H9 (cell line): ENCODE measurements at regions not wholly inside any gene's neighbourhood (a gene's known extent, or its start where the extent isn't known, plus 50 kb on each side); places are given as distances from the start of the nearest gene placed in this dataset.
"Not testable (repeated sequence)": the region's sequence is repeated elsewhere in the genome, so short reads cannot be mapped to it uniquely, and the experiment has no call there.

Source experiments
- DNase-seq: peaks from one replicate; pipeline ENCODE4 v3.0.0-alpha.2; 2017
- H2AFZ ChIP-seq: one replicate; pipeline ENCODE4 v1.6.1; 2013; ENCODE audit warnings: mild to moderate bottlenecking, low read length, control low read depth, moderate library complexity
- H2AK5ac ChIP-seq: 2 replicates; pipeline ENCODE4 v1.6.1; 2013; ENCODE audit warnings: low read length, control low read depth, mixed read lengths; ENCODE audit not compliant: insufficient read length
- H2BK120ac ChIP-seq: one replicate; pipeline ENCODE4 v1.6.1; 2013; ENCODE audit warnings: low read depth, mild to moderate bottlenecking, low read length, control low read depth, inconsistent platforms; ENCODE audit not compliant: poor library complexity, severe bottlenecking
- H2BK12ac ChIP-seq: 2 replicates; pipeline ENCODE4 v1.6.1; 2013; ENCODE audit warnings: low read length, control low read depth, mixed read lengths, low read depth; ENCODE audit not compliant: insufficient read length
- H2BK15ac ChIP-seq: 2 replicates; pipeline ENCODE4 v1.6.1; 2013; ENCODE audit warnings: low read depth, low read length, control low read depth
- H2BK20ac ChIP-seq: one replicate; pipeline ENCODE4 v1.6.1; 2013; ENCODE audit warnings: low read depth, mild to moderate bottlenecking, low read length, control low read depth, inconsistent platforms; ENCODE audit not compliant: poor library complexity, severe bottlenecking
- H2BK5ac ChIP-seq: 2 replicates; pipeline ENCODE4 v1.6.1; 2013; ENCODE audit warnings: low read length, control low read depth, mixed read lengths; ENCODE audit not compliant: insufficient read length
- H3K14ac ChIP-seq: 2 replicates; pipeline ENCODE4 v1.6.1; 2013; ENCODE audit warnings: low read length, control low read depth; ENCODE audit not compliant: insufficient read depth
- H3K18ac ChIP-seq: 2 replicates; pipeline ENCODE4 v1.6.1; 2013; ENCODE audit warnings: low read depth, mild to moderate bottlenecking, mixed read lengths, low read length, control low read depth; ENCODE audit not compliant: insufficient read length
- H3K23ac ChIP-seq: 2 replicates; pipeline ENCODE4 v1.6.1; 2013; ENCODE audit warnings: low read length, control low read depth, mixed read lengths, low read depth; ENCODE audit not compliant: insufficient read length
- H3K23me2 ChIP-seq: 2 replicates; pipeline ENCODE4 v1.6.1; 2013; ENCODE audit warnings: low read depth, mild to moderate bottlenecking, mixed read lengths, low read length, control low read depth; ENCODE audit not compliant: insufficient read length, poor library complexity, severe bottlenecking
- H3K27ac ChIP-seq: 2 replicates; pipeline ENCODE4 v1.5.1; 2013; ENCODE audit warnings: low read length, control low read depth, mixed read lengths, low read depth; ENCODE audit not compliant: insufficient read length
- H3K27me3 ChIP-seq: 2 replicates; pipeline ENCODE4 v1.6.1; 2013; ENCODE audit warnings: low read length, control low read depth, inconsistent platforms; ENCODE audit not compliant: insufficient read depth
- H3K4ac ChIP-seq: 2 replicates; pipeline ENCODE4 v1.6.1; 2013; ENCODE audit warnings: low read depth, mild to moderate bottlenecking, control low read depth, inconsistent platforms, low read length, moderate library complexity
- H3K4me1 ChIP-seq: 2 replicates; pipeline ENCODE4 v1.6.1; 2013; ENCODE audit warnings: low read length, control low read depth, inconsistent platforms; ENCODE audit not compliant: insufficient read depth
- H3K4me2 ChIP-seq: 2 replicates; pipeline ENCODE4 v1.6.1; 2013; ENCODE audit warnings: low read length, control low read depth, mixed read lengths; ENCODE audit not compliant: insufficient read length, insufficient read depth
- H3K56ac ChIP-seq: 2 replicates; pipeline ENCODE4 v1.6.1; 2013; ENCODE audit warnings: low read depth, mild to moderate bottlenecking, mixed read lengths, low read length, control low read depth; ENCODE audit not compliant: insufficient read length
- H3K79me1 ChIP-seq: 2 replicates; pipeline ENCODE4 v1.6.1; 2013; ENCODE audit warnings: low read depth, mild to moderate bottlenecking, moderate library complexity, low read length, control low read depth, inconsistent platforms; ENCODE audit not compliant: insufficient read depth, poor library complexity, severe bottlenecking
- H3K79me2 ChIP-seq: 2 replicates; pipeline ENCODE4 v1.6.1; 2013; ENCODE audit warnings: low read length, control low read depth, inconsistent platforms; ENCODE audit not compliant: insufficient read depth
- H3K9ac ChIP-seq: 2 replicates; pipeline ENCODE4 v1.6.1; 2013; ENCODE audit warnings: low read length, control low read depth, mixed read lengths; ENCODE audit not compliant: insufficient read length; ENCODE audit errors: extremely low read depth
- H3K9me3 ChIP-seq: one replicate; pipeline ENCODE4 v1.6.1; 2013; ENCODE audit warnings: low read depth, low read length, inconsistent platforms; ENCODE audit not compliant: control insufficient read depth
- H3T11ph ChIP-seq: one replicate; pipeline ENCODE4 v1.6.1; 2013; ENCODE audit warnings: mild to moderate bottlenecking, low read length, control low read depth, inconsistent platforms
- H4K20me1 ChIP-seq: one replicate; pipeline ENCODE4 v1.6.1; 2013; ENCODE audit not compliant: control insufficient read depth, insufficient read length, insufficient read depth
- H4K5ac ChIP-seq: 2 replicates; pipeline ENCODE4 v1.6.1; 2013; ENCODE audit warnings: low read depth, mild to moderate bottlenecking, mixed read lengths, low read length, control low read depth; ENCODE audit not compliant: insufficient read length
- H4K8ac ChIP-seq: replicated peaks from 2 replicates; pipeline ENCODE4 v1.6.1; 2013; ENCODE audit warnings: low read length, control low read depth, mixed read lengths, low read depth; ENCODE audit not compliant: insufficient read length
- H4K91ac ChIP-seq: 2 replicates; pipeline ENCODE4 v1.6.1; 2013; ENCODE audit warnings: low read depth, mild to moderate bottlenecking, moderate library complexity, mixed read lengths, low read length, control low read depth; ENCODE audit not compliant: insufficient read length
- H3K27ac Mint-ChIP-seq, 3 experiments: 2 replicates in 2 of 3; 3 replicates in 1 of 3; pipeline ENCODE4 v1.8.0; 2020 to 2021; ENCODE audit warnings: mixed read lengths in 3 of 3, mild to moderate bottlenecking in 1 of 3, moderate library complexity in 1 of 3
- H3K27me3 Mint-ChIP-seq: 2 replicates; pipeline ENCODE4 v1.8.0; 2021; ENCODE audit warnings: low read depth, mild to moderate bottlenecking, moderate library complexity, mixed read lengths
- H3K36me3 Mint-ChIP-seq, 3 experiments: 2 replicates in 2 of 3; 3 replicates in 1 of 3; pipeline ENCODE4 v1.8.0; 2020 to 2021; ENCODE audit warnings: low read depth in 3 of 3, mixed read lengths in 3 of 3; ENCODE audit not compliant: insufficient read depth in 1 of 3
- H3K4me1 Mint-ChIP-seq, 2 experiments: 2 replicates each; pipeline ENCODE4 v1.8.0; 2020; ENCODE audit warnings: mixed read lengths in 2 of 2
- H3K4me3 Mint-ChIP-seq, 2 experiments: 2 replicates in 1 of 2; 3 replicates in 1 of 2; pipeline ENCODE4 v1.8.0; 2020 to 2021; ENCODE audit warnings: mild to moderate bottlenecking in 2 of 2, mixed read lengths in 2 of 2, moderate library complexity in 1 of 2
- H3K9me3 Mint-ChIP-seq, 2 experiments: 2 replicates in 1 of 2; 3 replicates in 1 of 2; pipeline ENCODE4 v1.8.0; 2020; ENCODE audit warnings: mild to moderate bottlenecking in 2 of 2, mixed read lengths in 2 of 2, moderate library complexity in 1 of 2
- WGBS: extraction: QIAGEN DNeasy Blood & Tissue Kit; methylation state at CpG from one replicate; pipeline ENCODE4 v1.1.7; 2013; ENCODE audit warnings: missing lambda C conversion rate, low lambda C conversion rate, mixed read lengths; ENCODE audit not compliant: insufficient read length; ENCODE audit errors: extremely low coverage; 5-methylcytosine and 5-hydroxymethylcytosine counted together
- TF ChIP-seq, protein P1 (sequence below): fragments of 200-600 bp; sonication (generic); conservative IDR thresholded peaks from 3 replicates; pipeline ENCODE4 v1.8.0; 2021; ENCODE audit warnings: antibody characterized with exemption, mild to moderate bottlenecking

DNA sequence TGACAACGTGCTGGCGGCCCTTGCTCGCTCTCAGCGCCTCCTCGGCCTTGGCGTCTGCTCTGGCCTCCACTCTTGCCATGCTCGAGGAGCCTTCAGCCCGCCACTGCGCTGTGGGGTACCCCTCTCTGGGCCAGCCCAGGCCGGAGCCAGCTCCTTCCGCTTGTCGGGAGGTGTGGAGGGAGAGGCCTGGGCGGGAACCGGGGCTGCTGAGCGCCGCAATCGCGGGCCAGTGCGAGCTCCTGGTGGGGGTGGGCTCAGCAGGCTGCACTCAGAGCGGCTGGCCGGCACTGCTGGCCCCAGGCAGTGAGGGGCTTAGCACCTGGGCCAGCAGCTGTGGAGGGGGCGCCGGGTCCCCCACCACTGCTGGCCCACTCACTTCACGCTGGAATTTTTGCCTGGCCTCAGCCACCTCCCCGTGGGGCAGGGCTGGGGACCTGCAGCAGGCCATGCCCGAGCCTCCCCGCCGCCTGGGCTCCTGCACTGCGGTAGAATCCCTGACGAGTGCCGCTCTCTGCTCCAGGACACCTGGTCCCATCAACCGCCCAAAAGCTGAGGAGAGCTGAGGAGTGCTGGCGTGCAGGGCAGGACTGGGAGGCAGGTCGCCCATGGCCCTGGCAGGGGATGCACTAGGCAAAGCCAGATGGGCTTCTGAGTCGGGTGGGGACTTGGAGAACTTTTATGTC, 372.2 kb upstream of the NRG3 start:
- H3K27ac ChIP-seq = no peak overlapping the region
- DNase-seq = no peak
- H3K79me2 ChIP-seq = no peaks in the 10 kb centered on the region
- no peak overlapping the region for H3K4me2 ChIP-seq
- no peak overlapping the region for H2BK15ac ChIP-seq
- H3K36me3 Mint-ChIP-seq = peaks cover 2 to 10% (median 9%) of the 10 kb centered on the region in 3 experiments
- H3K27me3 ChIP-seq = no peaks in the 10 kb centered on the region
- H2BK20ac ChIP-seq = no peak overlapping the region
- H3K23ac ChIP-seq = no peak overlapping the region
- no CpG with 5 or more reads among the region's 35 CpGs for WGBS
- no peak overlapping the region; the same call in 1 of the 2 replicates for H3K14ac ChIP-seq
- H4K5ac ChIP-seq = no peak overlapping the region
- H3K4me1 ChIP-seq = no peaks in the 10 kb centered on the region
- no peak overlapping the region for H4K8ac ChIP-seq
- no peak overlapping the region for H3K9ac ChIP-seq
- no peak overlapping the region for H2AFZ ChIP-seq
- H2BK5ac ChIP-seq = no peak overlapping the region
- no peak overlapping the region for H3K4me3 Mint-ChIP-seq
- no peak overlapping the region for H3T11ph ChIP-seq
- no peak overlapping the region for H3K18ac ChIP-seq
- peaks cover 0 to 5% of the 10 kb centered on the region in 2 experiments; a peak in 1 of 4 replicates for H3K4me1 Mint-ChIP-seq
- peaks cover 7 to 19% of the 10 kb centered on the region in 2 experiments; a peak in 4 of 5 replicates for H3K9me3 Mint-ChIP-seq
- TF ChIP-seq, protein P1, sequence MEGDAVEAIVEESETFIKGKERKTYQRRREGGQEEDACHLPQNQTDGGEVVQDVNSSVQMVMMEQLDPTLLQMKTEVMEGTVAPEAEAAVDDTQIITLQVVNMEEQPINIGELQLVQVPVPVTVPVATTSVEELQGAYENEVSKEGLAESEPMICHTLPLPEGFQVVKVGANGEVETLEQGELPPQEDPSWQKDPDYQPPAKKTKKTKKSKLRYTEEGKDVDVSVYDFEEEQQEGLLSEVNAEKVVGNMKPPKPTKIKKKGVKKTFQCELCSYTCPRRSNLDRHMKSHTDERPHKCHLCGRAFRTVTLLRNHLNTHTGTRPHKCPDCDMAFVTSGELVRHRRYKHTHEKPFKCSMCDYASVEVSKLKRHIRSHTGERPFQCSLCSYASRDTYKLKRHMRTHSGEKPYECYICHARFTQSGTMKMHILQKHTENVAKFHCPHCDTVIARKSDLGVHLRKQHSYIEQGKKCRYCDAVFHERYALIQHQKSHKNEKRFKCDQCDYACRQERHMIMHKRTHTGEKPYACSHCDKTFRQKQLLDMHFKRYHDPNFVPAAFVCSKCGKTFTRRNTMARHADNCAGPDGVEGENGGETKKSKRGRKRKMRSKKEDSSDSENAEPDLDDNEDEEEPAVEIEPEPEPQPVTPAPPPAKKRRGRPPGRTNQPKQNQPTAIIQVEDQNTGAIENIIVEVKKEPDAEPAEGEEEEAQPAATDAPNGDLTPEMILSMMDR = no peak
- H3K9me3 ChIP-seq = no peaks in the 10 kb centered on the region
- H2AK5ac ChIP-seq = no peak overlapping the region
- H3K27me3 Mint-ChIP-seq = no peaks in the 10 kb centered on the region; the same call in 1 of the 2 replicates
- no peaks in the 10 kb centered on the region for H3K79me1 ChIP-seq
- H3K4ac ChIP-seq = no peak overlapping the region
- no peaks in the 10 kb centered on the region for H4K20me1 ChIP-seq
- H3K56ac ChIP-seq = no peak overlapping the region
- no peak overlapping the region for H2BK12ac ChIP-seq
- H2BK120ac ChIP-seq = no peak overlapping the region
- no peak overlapping the region for H3K27ac Mint-ChIP-seq
- no peaks in the 10 kb centered on the region for H3K23me2 ChIP-seq
- H4K91ac ChIP-seq = no peak overlapping the region

DNA sequence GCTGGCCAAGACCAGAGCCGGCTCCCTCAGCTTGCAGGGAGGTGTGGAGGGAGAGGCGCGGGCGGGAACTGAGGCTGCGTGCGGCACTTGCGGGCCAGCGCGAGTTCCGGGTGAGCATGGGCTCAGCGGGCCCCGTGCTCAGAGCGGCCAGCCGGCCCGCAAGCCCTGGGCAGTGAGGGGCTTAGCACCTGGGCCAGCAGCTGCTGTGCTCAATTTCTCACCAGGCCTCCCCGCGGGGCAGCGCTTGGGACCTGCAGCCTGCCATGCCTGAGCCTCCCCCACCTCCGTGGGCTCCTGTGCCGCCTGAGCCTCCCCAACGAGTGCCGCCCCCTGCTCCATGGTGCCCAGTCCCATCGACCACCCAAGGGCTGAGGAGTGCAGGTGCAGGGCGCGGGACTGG, 369.2 kb upstream of the NRG3 start:
- H3K4me2 ChIP-seq, H3K4ac ChIP-seq, H3K14ac ChIP-seq, H3K27ac Mint-ChIP-seq, H3K4me1 ChIP-seq, H4K5ac ChIP-seq, H3T11ph ChIP-seq, H2BK120ac ChIP-seq, H3K4me1 Mint-ChIP-seq, H2BK12ac ChIP-seq, H4K20me1 ChIP-seq, H4K8ac ChIP-seq, H3K56ac ChIP-seq, H4K91ac ChIP-seq, H3K79me2 ChIP-seq, H2BK15ac ChIP-seq, H3K79me1 ChIP-seq, H3K18ac ChIP-seq, H3K23me2 ChIP-seq, H2BK5ac ChIP-seq, H3K9me3 ChIP-seq, H3K27me3 ChIP-seq, H3K27me3 Mint-ChIP-seq, H3K4me3 Mint-ChIP-seq, H2AK5ac ChIP-seq, H3K27ac ChIP-seq, H3K9ac ChIP-seq, DNase-seq, H3K23ac ChIP-seq, H2AFZ ChIP-seq, H2BK20ac ChIP-seq: not testable (repeated sequence)
- WGBS = no CpG with 5 or more reads among the region's 25 CpGs
- peaks cover 12 to 26% of the 10 kb centered on the region in 2 experiments; a peak in 4 of 5 replicates for H3K9me3 Mint-ChIP-seq
- peaks cover 6 to 14% (median 14%) of the 10 kb centered on the region in 3 experiments for H3K36me3 Mint-ChIP-seq
